ENCODE measurements at regions not wholly inside any gene's neighbourhood (a gene's known extent, or its start where the extent isn't known, plus 50 kb on each side); places are given as distances from the start of the nearest gene placed in this dataset.

- TF ChIP-seq CTCF (IDR thresholded peaks at IDR 0.05) (no peak), RAD21 (conservative IDR thresholded peaks at IDR 0.05 in 1 of 2, IDR thresholded peaks at IDR 0.05 in 1 of 2) (no peak), BHLHE40 (IDR thresholded peaks at IDR 0.05; ENCODE audit: low read depth, low read length) (no peak), MAX (IDR thresholded peaks at IDR 0.05) (no peak), POLR2A (IDR thresholded peaks at IDR 0.05; ENCODE audit: low read length) (no peak), NR3C1 (IDR thresholded peaks at IDR 0.05) (no peak), REST (IDR thresholded peaks at IDR 0.05) (no peak)
Observed at GRCh38 chr4:141524116-141524515, 112.3 kb upstream of the IL15 start.
